DOHH2 (cell line): ENCODE measurements at regions not wholly inside any gene's neighbourhood (a gene's known extent, or its start where the extent isn't known, plus 50 kb on each side); places are given as distances from the start of the nearest gene placed in this dataset.
"Not testable (repeated sequence)": the region's sequence is repeated elsewhere in the genome, so short reads cannot be mapped to it uniquely, and the experiment has no call there.

Experiments used
- H3F3A ChIP-seq: fragments of 200-600 bp; sonication (generic), shearing (Covaris generic); 2 replicates; pipeline ENCODE4 v1.6.0; 2016; ENCODE audit warnings: antibody characterized with exemption, mild to moderate bottlenecking; ENCODE audit not compliant: control insufficient read depth, insufficient read depth
- H3K27ac ChIP-seq: fragments of 200-600 bp; sonication (generic); 2 replicates; pipeline ENCODE4 v1.5.1; 2014; ENCODE audit warnings: low read depth, mild to moderate bottlenecking, low read length, moderate library complexity
- H3K27me3 ChIP-seq: fragments of 200-600 bp; sonication (generic); 2 replicates; pipeline ENCODE4 v1.6.1; 2014; ENCODE audit warnings: mild to moderate bottlenecking, low read length, mixed read lengths; ENCODE audit not compliant: control insufficient read depth
- H3K36me3 ChIP-seq: fragments of 200-600 bp; sonication (generic); 2 replicates; pipeline ENCODE4 v1.6.1; 2014; ENCODE audit warnings: mild to moderate bottlenecking, low read length, moderate library complexity, mixed read lengths; ENCODE audit not compliant: control insufficient read depth
- H3K4me1 ChIP-seq: fragments of 200-600 bp; sonication (generic); 2 replicates; pipeline ENCODE4 v1.6.1; 2014; ENCODE audit warnings: mild to moderate bottlenecking, low read length, mixed read lengths; ENCODE audit not compliant: control insufficient read depth
- H3K4me2 ChIP-seq: fragments of 200-600 bp; sonication (generic); 2 replicates; pipeline ENCODE4 v1.6.0; 2014; ENCODE audit warnings: mild to moderate bottlenecking, low read length, moderate library complexity
- H3K4me3 ChIP-seq: fragments of 200-600 bp; sonication (generic); 2 replicates; pipeline ENCODE4 v1.5.1; 2014; ENCODE audit warnings: mild to moderate bottlenecking, low read length, mixed read lengths
- H3K79me2 ChIP-seq: fragments of 200-600 bp; sonication (generic); 2 replicates; pipeline ENCODE4 v1.6.1; 2014; ENCODE audit warnings: mild to moderate bottlenecking, low read length, mixed read lengths; ENCODE audit not compliant: control insufficient read depth
- H3K9me2 ChIP-seq: fragments of 200-600 bp; sonication (generic); replicated peaks from 2 replicates; pipeline ENCODE4 v1.6.1; 2014; ENCODE audit warnings: mild to moderate bottlenecking, low read length, mixed read lengths; ENCODE audit not compliant: control insufficient read depth
- H3K9me3 ChIP-seq: fragments of 200-600 bp; sonication (generic); 2 replicates; pipeline ENCODE4 v1.6.1; 2014; ENCODE audit warnings: antibody characterized with exemption, low read length, mixed read lengths; ENCODE audit not compliant: control insufficient read depth, insufficient read depth
- H4K20me1 ChIP-seq: fragments of 200-600 bp; sonication (generic); 2 replicates; pipeline ENCODE4 v1.6.0; 2014; ENCODE audit warnings: low read depth, mild to moderate bottlenecking, antibody characterized with exemption, low read length, moderate library complexity; ENCODE audit not compliant: control insufficient read depth, insufficient read depth
- CTCF ChIP-seq: fragments of 200-600 bp; sonication (generic); IDR thresholded peaks from one replicate; pipeline ENCODE4 v1.5.1; 2014; ENCODE audit warnings: antibody characterized with exemption, mild to moderate bottlenecking, low read depth, low read length; ENCODE audit not compliant: poor library complexity, severe bottlenecking
- EZH2phosphoT487 ChIP-seq: fragments of 200-600 bp; sonication (generic); IDR thresholded peaks from 2 replicates; pipeline ENCODE4 v1.6.1; 2017; ENCODE audit warnings: borderline replicate concordance, mild to moderate bottlenecking, antibody characterized with exemption, low read length, moderate library complexity, mixed read lengths

- Histone ChIP-seq H3K4me1 (no peaks in the 10 kb centered on the region), H3K27ac (no peak overlapping the region), H4K20me1 (no peaks in the 10 kb centered on the region), H3K27me3 (no peaks in the 10 kb centered on the region), H3K4me3 (no peak overlapping the region), H3F3A (no peaks in the 10 kb centered on the region), H3K9me2 (no peaks in the 10 kb centered on the region), H3K4me2 (no peak overlapping the region), H3K9me3 (no peaks in the 10 kb centered on the region), H3K79me2 (no peaks in the 10 kb centered on the region), H3K36me3 (no peaks in the 10 kb centered on the region)
- TF ChIP-seq EZH2phosphoT487: no peak
- TF ChIP-seq CTCF: no peak
Measured at GRCh38 chrY:12492218-12492617, 208.8 kb upstream of the USP9Y start.

- H3K9me3 ChIP-seq: no peaks in the 10 kb centered on the region
- no peak overlapping the region for H3K27ac ChIP-seq
- H3K27me3 ChIP-seq: no peaks in the 10 kb centered on the region
- H3K36me3 ChIP-seq: no peaks in the 10 kb centered on the region
- no peaks in the 10 kb centered on the region for H3K4me1 ChIP-seq
- H3K79me2 ChIP-seq: no peaks in the 10 kb centered on the region
- TF ChIP-seq EZH2phosphoT487: no peak
- no peak for TF ChIP-seq CTCF
- no peak overlapping the region for H3K4me2 ChIP-seq
- H4K20me1 ChIP-seq: no peaks in the 10 kb centered on the region
- no peak overlapping the region for H3K4me3 ChIP-seq
- no peaks in the 10 kb centered on the region for H3F3A ChIP-seq
- no peaks in the 10 kb centered on the region for H3K9me2 ChIP-seq
Measured at GRCh38 chrY:12496007-12496406, 205.0 kb upstream of the USP9Y start.

GRCh38 chrY:12500096-12500495 is 200.9 kb upstream of the USP9Y start:
- no peaks in the 10 kb centered on the region for H3K36me3 ChIP-seq
- no peaks in the 10 kb centered on the region for H4K20me1 ChIP-seq
- no peak overlapping the region for H3K4me2 ChIP-seq
- no peaks in the 10 kb centered on the region for H3K9me3 ChIP-seq
- H3K79me2 ChIP-seq: no peaks in the 10 kb centered on the region
- H3K27ac ChIP-seq: no peak overlapping the region
- no peaks in the 10 kb centered on the region for H3K4me1 ChIP-seq
- no peak for TF ChIP-seq CTCF
- TF ChIP-seq EZH2phosphoT487: no peak
- H3K27me3 ChIP-seq: no peaks in the 10 kb centered on the region
- H3K4me3 ChIP-seq: no peak overlapping the region
- H3K9me2 ChIP-seq: no peaks in the 10 kb centered on the region
- H3F3A ChIP-seq: no peaks in the 10 kb centered on the region

- H3K4me1 ChIP-seq, H3K9me2 ChIP-seq, H3K4me3 ChIP-seq, H3K27ac ChIP-seq, H4K20me1 ChIP-seq, H3F3A ChIP-seq, H3K27me3 ChIP-seq, H3K4me2 ChIP-seq, H3K9me3 ChIP-seq, H3K36me3 ChIP-seq, H3K79me2 ChIP-seq: not testable (repeated sequence)
Measured at GRCh38 chrY:12504028-12504427, 197.0 kb upstream of the USP9Y start.
